ENCODE measurements at regions not wholly inside any gene's neighbourhood (a gene's known extent, or its start where the extent isn't known, plus 50 kb on each side); places are given as distances from the start of the nearest gene placed in this dataset.

DNA sequence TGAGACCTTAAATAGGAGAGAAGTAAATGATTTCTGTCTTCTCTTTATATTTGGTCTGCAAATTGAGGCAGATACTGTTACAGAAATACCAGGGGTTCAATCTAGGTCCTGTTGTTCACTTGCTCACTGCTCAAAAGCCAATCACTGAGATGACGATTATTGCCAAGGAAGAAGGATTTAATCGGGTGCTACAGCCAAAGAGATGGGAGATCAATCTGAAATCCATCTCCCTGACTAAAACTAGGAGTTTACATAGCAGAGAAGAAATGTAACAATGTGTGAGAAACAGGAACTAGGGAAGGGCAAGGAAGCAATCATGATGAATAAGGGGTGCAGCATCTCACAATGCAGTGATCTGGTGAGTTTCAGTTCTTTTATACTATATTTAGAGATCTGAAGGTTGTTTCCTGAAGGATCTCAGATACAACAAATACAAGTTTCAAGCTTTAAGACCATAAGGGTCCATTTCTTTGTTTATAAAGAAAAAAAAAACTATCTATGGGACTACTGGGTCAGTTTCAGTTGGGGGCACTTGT is 117.9 kb upstream of the FAM9B start:
- DNase-seq: no peak
- TF ChIP-seq, protein P1, sequence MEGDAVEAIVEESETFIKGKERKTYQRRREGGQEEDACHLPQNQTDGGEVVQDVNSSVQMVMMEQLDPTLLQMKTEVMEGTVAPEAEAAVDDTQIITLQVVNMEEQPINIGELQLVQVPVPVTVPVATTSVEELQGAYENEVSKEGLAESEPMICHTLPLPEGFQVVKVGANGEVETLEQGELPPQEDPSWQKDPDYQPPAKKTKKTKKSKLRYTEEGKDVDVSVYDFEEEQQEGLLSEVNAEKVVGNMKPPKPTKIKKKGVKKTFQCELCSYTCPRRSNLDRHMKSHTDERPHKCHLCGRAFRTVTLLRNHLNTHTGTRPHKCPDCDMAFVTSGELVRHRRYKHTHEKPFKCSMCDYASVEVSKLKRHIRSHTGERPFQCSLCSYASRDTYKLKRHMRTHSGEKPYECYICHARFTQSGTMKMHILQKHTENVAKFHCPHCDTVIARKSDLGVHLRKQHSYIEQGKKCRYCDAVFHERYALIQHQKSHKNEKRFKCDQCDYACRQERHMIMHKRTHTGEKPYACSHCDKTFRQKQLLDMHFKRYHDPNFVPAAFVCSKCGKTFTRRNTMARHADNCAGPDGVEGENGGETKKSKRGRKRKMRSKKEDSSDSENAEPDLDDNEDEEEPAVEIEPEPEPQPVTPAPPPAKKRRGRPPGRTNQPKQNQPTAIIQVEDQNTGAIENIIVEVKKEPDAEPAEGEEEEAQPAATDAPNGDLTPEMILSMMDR (IDR thresholded peaks at IDR 0.05; ENCODE audit: unreplicated experiment): no peak
- intact Hi-C loops (cut with micrococcal nuclease; ENCODE audit: unreplicated experiment): no loop called here
- H3K4me1 Mint-ChIP-seq (ENCODE audit: low read depth, unreplicated experiment): peaks cover 23% of the 10 kb centered on the region
- H3K27ac Mint-ChIP-seq (ENCODE audit: unreplicated experiment): no peak overlapping the region
- H3K9me3 Mint-ChIP-seq (ENCODE audit: low read depth, unreplicated experiment): peaks cover 3% of the 10 kb centered on the region
- H3K4me3 Mint-ChIP-seq (ENCODE audit: low read depth, unreplicated experiment): no peak overlapping the region
- no peaks in the 10 kb centered on the region for H3K27me3 Mint-ChIP-seq (ENCODE audit: unreplicated experiment)
- no peaks in the 10 kb centered on the region for H3K36me3 Mint-ChIP-seq (ENCODE audit: insufficient read depth, unreplicated experiment)
- CTCF ChIA-PET: no interaction called here
- BruUV-seq (replicated peaks): no TSS peak

DNA sequence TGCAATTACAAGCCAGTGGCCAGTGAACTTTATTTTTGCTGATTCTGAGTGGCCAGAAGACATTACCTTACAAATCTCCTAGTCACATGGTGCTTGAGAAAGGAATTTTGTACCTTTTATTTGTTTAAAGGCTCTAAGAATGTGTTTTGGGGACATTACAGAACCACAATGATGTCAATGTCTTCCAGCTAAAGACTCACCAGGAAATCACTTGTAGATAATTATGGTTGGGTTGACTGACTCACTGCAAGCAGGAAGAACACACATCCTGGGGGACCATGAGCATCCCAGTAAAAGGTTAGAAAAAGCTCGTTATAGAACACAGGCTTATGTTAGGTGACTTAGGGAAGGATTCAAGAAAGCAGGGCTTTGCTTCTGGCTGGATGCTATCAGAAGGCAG is 119.4 kb upstream of the FAM9B start:
- H3K27me3 Mint-ChIP-seq (ENCODE audit: unreplicated experiment): no peaks in the 10 kb centered on the region
- no TSS peak for BruUV-seq (replicated peaks)
- CTCF ChIA-PET: interaction anchor here (0.6 to 1.1 kb wide), 2 partner anchors 12 to 627 kb away, joined by 3 read pairs; no protein-coding TSS in a partner anchor
- peaks cover 23% of the 10 kb centered on the region for H3K4me1 Mint-ChIP-seq (ENCODE audit: low read depth, unreplicated experiment)
- H3K27ac Mint-ChIP-seq (ENCODE audit: unreplicated experiment): peak overlapping the region; percentile 63
- DNase-seq: no peak
- TF ChIP-seq, protein P1 (IDR thresholded peaks at IDR 0.05; ENCODE audit: unreplicated experiment): no peak
- no peaks in the 10 kb centered on the region for H3K36me3 Mint-ChIP-seq (ENCODE audit: insufficient read depth, unreplicated experiment)
- H3K4me3 Mint-ChIP-seq (ENCODE audit: low read depth, unreplicated experiment): no peak overlapping the region
- peaks cover 3% of the 10 kb centered on the region for H3K9me3 Mint-ChIP-seq (ENCODE audit: low read depth, unreplicated experiment)
- intact Hi-C loops (cut with micrococcal nuclease; ENCODE audit: unreplicated experiment): no loop called here

DNA sequence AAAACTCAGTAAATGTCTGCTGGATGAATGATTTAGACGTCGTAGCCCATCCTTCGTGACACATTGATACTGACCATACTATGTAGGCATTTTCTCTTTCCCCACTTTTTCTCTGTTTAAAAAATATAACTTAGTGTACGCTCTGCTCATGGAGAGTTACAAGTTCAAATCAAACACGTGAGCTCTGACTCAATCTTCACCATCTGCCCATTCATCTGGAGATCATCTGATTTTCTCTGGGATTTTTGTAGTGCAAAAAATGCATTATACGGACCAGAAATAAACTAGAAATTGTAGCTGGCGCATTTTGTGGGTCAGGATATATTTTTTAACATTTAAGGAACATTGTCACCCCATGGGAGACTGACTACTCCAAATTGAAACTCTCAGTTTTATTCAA is 124.7 kb upstream of the FAM9B start:
- CTCF ChIA-PET: no interaction called here
- Mint-ChIP-seq H3K4me1 (ENCODE audit: low read depth, unreplicated experiment) (peaks cover 18% of the 10 kb centered on the region), H3K9me3 (ENCODE audit: low read depth, unreplicated experiment) (peaks cover 2% of the 10 kb centered on the region), H3K27me3 (ENCODE audit: unreplicated experiment) (no peaks in the 10 kb centered on the region), H3K27ac (ENCODE audit: unreplicated experiment) (no peak overlapping the region), H3K4me3 (ENCODE audit: low read depth, unreplicated experiment) (no peak overlapping the region), H3K36me3 (ENCODE audit: insufficient read depth, unreplicated experiment) (peaks cover 4% of the 10 kb centered on the region)
- intact Hi-C loops (cut with micrococcal nuclease; ENCODE audit: unreplicated experiment): no loop called here
- no peak for DNase-seq
- BruUV-seq (replicated peaks): no TSS peak
- TF ChIP-seq, protein P1 (IDR thresholded peaks at IDR 0.05; ENCODE audit: unreplicated experiment): no peak

DNA sequence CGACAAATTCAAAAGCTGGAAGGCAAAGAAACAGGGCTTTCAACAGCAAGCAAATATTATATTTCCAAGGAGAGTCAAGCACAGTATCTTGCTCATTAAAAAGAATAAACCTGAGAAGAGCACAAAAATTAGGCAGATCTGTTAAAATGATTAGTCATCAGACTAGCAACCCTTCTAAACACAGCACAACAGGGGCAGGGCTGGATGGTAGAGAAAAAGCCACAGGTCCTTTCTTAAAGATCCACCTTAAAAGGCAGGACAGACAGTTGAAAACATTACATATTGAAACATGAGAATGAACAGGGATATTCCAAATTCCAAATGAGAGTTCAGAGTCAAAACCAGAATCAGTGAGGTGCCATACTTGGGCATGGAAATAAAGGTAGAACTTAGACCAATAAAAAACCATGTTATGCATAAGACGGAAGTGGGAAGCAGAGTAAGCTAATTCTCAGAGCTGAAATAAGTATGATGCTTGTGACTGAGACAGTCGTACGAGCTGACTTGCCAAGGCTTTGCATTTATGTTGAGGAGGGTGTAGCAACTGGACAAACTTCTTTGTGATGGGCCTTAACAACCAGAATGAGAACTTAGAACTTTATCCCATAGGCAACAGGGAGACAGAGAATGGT is 126.9 kb upstream of the FAM9B start:
- Mint-ChIP-seq H3K27me3 (ENCODE audit: unreplicated experiment) (no peaks in the 10 kb centered on the region), H3K36me3 (ENCODE audit: insufficient read depth, unreplicated experiment) (peaks cover 21% of the 10 kb centered on the region), H3K9me3 (ENCODE audit: low read depth, unreplicated experiment) (peaks cover 2% of the 10 kb centered on the region), H3K4me1 (ENCODE audit: low read depth, unreplicated experiment) (peaks cover 32% of the 10 kb centered on the region), H3K4me3 (ENCODE audit: low read depth, unreplicated experiment) (no peak overlapping the region), H3K27ac (ENCODE audit: unreplicated experiment) (no peak overlapping the region)
- no TSS peak for BruUV-seq (replicated peaks)
- TF ChIP-seq, protein P1 (IDR thresholded peaks at IDR 0.05; ENCODE audit: unreplicated experiment): no peak
- CTCF ChIA-PET: no interaction called here
- DNase-seq: no peak
- intact Hi-C loops (cut with micrococcal nuclease; ENCODE audit: unreplicated experiment): no loop called here
